Liver (tissue), 3 donors: ENCODE measurements at regions not wholly inside any gene's neighbourhood (a gene's known extent, or its start where the extent isn't known, plus 50 kb on each side); places are given as distances from the start of the nearest gene placed in this dataset.
A peak's percentile ranks its signal among the peaks of the same experiment; 100 is the strongest.

Source experiments
- GABPA ChIP-seq, 2 donors: IDR thresholded peaks in 1 of 2; conservative IDR thresholded peaks in 1 of 2; 2 replicates each; pipeline ENCODE4 v1.6.1; 2016; ENCODE audit warnings: antibody characterized with exemption in 2 of 2, mild to moderate bottlenecking in 1 of 2, moderate library complexity in 1 of 2
- HNF4A ChIP-seq, 2 donors: conservative IDR thresholded peaks; 2 replicates each; pipeline ENCODE4 v1.6.1; 2016; ENCODE audit warnings: antibody characterized with exemption in 2 of 2, mild to moderate bottlenecking in 2 of 2
- RAD21 ChIP-seq, 2 donors: IDR thresholded peaks; 2 replicates each; pipeline ENCODE4 v1.6.1; 2016; ENCODE audit warnings: antibody characterized with exemption in 2 of 2, mild to moderate bottlenecking in 2 of 2
- RXRA ChIP-seq, 2 donors: IDR thresholded peaks; 2 replicates each; pipeline ENCODE4 v1.6.1; 2017 to 2018; ENCODE audit warnings: antibody characterized with exemption in 2 of 2, mild to moderate bottlenecking in 1 of 2
- SP1 ChIP-seq: IDR thresholded peaks from 2 replicates; pipeline ENCODE4 v1.6.1; 2018; ENCODE audit warnings: antibody characterized with exemption, mild to moderate bottlenecking
- TAF1 ChIP-seq: conservative IDR thresholded peaks from 2 replicates; pipeline ENCODE4 v1.6.1; 2016; ENCODE audit warnings: antibody characterized with exemption, mild to moderate bottlenecking
- YY1 ChIP-seq: IDR thresholded peaks from 2 replicates; pipeline ENCODE4 v1.6.1; 2016; ENCODE audit warnings: antibody characterized with exemption, mild to moderate bottlenecking
- TF ChIP-seq, protein P1 (sequence below): fragments of 150-350 bp; IDR thresholded peaks from 2 replicates; pipeline ENCODE4 v1.5.1; 2017; ENCODE audit warnings: improper control_type of control experiment, low read depth, low read length; ENCODE audit not compliant: missing input control
- TF ChIP-seq, protein P2 (sequence below): IDR thresholded peaks from 2 replicates; pipeline ENCODE4 v1.6.1; 2016; ENCODE audit warnings: antibody characterized with exemption, mild to moderate bottlenecking
- TF ChIP-seq, protein P3 (sequence below): IDR thresholded peaks from 2 replicates; pipeline ENCODE4 v1.6.1; 2016; ENCODE audit warnings: antibody characterized with exemption
- TF ChIP-seq, protein P4 (sequence below): IDR thresholded peaks from 2 replicates; pipeline ENCODE4 v1.6.1; 2016; ENCODE audit warnings: antibody characterized with exemption
- donor health status: healthy.
- donor health status: healthy.

DNA sequence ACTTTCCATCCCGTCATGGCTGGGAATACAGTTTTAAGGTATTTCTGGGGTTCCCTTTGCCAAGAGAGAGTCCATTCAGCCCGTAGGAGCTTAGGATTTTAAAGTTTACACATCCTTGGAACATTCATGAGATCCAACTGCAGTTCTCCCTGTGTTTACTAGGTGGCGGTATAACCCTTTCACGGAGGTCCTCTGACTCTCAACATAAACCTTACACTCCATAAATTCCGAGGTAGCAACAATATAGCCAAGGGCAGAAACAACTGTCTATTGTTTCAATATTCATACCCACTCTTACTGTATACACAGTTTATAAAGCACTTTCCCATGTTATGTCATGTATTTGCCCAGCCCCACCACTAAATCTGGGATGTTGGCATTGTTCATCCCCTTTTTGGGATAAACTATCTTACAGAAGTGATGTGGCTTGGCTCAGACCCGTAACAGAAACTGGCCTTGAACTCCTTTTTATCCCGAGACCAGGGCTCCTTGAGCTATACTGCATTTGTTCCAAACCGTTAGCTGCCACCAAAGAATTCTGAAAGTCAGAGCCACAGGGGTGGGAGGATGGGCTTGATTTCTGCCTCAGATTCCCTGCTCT lies 69.2 kb upstream of the COL6A5 start:
- TF ChIP-seq, protein P1, sequence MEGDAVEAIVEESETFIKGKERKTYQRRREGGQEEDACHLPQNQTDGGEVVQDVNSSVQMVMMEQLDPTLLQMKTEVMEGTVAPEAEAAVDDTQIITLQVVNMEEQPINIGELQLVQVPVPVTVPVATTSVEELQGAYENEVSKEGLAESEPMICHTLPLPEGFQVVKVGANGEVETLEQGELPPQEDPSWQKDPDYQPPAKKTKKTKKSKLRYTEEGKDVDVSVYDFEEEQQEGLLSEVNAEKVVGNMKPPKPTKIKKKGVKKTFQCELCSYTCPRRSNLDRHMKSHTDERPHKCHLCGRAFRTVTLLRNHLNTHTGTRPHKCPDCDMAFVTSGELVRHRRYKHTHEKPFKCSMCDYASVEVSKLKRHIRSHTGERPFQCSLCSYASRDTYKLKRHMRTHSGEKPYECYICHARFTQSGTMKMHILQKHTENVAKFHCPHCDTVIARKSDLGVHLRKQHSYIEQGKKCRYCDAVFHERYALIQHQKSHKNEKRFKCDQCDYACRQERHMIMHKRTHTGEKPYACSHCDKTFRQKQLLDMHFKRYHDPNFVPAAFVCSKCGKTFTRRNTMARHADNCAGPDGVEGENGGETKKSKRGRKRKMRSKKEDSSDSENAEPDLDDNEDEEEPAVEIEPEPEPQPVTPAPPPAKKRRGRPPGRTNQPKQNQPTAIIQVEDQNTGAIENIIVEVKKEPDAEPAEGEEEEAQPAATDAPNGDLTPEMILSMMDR: peak; percentile 66
- TF ChIP-seq HNF4A (conservative IDR thresholded peaks at IDR 0.05) (no peak), YY1 (no peak), GABPA (IDR thresholded peaks at IDR 0.05 in 1 of 2, conservative IDR thresholded peaks at IDR 0.05 in 1 of 2) (no peak), RXRA (IDR thresholded peaks at IDR 0.05) (no peak), TAF1 (no peak), RAD21 (IDR thresholded peaks at IDR 0.05) (peak; percentile 78 to 87), SP1 (no peak)
- TF ChIP-seq, protein P2, sequence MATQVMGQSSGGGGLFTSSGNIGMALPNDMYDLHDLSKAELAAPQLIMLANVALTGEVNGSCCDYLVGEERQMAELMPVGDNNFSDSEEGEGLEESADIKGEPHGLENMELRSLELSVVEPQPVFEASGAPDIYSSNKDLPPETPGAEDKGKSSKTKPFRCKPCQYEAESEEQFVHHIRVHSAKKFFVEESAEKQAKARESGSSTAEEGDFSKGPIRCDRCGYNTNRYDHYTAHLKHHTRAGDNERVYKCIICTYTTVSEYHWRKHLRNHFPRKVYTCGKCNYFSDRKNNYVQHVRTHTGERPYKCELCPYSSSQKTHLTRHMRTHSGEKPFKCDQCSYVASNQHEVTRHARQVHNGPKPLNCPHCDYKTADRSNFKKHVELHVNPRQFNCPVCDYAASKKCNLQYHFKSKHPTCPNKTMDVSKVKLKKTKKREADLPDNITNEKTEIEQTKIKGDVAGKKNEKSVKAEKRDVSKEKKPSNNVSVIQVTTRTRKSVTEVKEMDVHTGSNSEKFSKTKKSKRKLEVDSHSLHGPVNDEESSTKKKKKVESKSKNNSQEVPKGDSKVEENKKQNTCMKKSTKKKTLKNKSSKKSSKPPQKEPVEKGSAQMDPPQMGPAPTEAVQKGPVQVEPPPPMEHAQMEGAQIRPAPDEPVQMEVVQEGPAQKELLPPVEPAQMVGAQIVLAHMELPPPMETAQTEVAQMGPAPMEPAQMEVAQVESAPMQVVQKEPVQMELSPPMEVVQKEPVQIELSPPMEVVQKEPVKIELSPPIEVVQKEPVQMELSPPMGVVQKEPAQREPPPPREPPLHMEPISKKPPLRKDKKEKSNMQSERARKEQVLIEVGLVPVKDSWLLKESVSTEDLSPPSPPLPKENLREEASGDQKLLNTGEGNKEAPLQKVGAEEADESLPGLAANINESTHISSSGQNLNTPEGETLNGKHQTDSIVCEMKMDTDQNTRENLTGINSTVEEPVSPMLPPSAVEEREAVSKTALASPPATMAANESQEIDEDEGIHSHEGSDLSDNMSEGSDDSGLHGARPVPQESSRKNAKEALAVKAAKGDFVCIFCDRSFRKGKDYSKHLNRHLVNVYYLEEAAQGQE: no peak
- TF ChIP-seq, protein P3, sequence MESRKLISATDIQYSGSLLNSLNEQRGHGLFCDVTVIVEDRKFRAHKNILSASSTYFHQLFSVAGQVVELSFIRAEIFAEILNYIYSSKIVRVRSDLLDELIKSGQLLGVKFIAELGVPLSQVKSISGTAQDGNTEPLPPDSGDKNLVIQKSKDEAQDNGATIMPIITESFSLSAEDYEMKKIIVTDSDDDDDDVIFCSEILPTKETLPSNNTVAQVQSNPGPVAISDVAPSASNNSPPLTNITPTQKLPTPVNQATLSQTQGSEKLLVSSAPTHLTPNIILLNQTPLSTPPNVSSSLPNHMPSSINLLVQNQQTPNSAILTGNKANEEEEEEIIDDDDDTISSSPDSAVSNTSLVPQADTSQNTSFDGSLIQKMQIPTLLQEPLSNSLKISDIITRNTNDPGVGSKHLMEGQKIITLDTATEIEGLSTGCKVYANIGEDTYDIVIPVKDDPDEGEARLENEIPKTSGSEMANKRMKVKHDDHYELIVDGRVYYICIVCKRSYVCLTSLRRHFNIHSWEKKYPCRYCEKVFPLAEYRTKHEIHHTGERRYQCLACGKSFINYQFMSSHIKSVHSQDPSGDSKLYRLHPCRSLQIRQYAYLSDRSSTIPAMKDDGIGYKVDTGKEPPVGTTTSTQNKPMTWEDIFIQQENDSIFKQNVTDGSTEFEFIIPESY: no peak
- TF ChIP-seq, protein P4, sequence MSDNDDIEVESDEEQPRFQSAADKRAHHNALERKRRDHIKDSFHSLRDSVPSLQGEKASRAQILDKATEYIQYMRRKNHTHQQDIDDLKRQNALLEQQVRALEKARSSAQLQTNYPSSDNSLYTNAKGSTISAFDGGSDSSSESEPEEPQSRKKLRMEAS: no peak
